SK-N-DZ (cell line): ENCODE measurements at regions not wholly inside any gene's neighbourhood (a gene's known extent, or its start where the extent isn't known, plus 50 kb on each side); places are given as distances from the start of the nearest gene placed in this dataset.
"Not testable (repeated sequence)": the region's sequence is repeated elsewhere in the genome, so short reads cannot be mapped to it uniquely, and the experiment has no call there.

Source experiments
- DNase-seq: peaks from one replicate; pipeline ENCODE4 v3.0.0-alpha.2; 2015; ENCODE audit warnings: low spot score

DNA sequence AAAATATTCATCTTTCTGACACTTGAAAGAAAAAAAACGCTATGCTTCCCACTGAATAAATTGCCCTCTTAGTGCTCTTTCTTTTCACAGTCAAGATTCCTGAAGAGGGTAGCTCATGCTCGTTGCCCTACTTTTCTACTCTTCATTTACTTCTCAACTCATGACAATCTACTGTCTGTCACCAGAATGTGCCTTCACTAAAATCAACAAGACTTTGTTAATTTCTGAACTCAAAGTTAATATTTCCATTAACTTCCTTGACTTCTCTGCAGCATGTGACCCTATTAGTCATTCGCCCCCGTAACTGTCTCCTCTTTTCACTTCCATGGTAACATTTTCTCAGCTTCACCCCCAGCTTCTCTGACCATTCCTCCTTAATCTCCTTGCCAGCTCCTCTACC, 98.9 kb upstream of the MAPRE2 start:
- no peak for DNase-seq

DNA sequence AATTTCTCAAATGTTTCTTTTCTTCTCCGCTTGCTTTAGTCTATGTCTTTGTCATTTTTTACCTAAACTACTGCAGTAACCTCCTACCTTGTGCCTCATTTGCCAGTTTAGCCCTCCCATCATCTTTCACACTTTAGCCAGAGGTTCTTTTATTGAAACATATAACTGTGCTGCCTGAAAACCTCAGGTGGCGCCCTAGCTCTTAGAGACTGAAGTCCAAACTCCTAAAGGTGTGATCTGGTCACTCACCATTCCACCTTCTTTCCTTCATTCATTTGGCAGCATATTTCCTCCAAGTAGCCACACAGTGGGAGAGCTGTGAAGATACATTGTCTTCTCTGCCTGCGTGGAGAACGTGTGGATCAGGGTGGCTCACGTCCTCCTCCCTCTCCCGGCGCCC, 98.2 kb upstream of the MAPRE2 start:
- DNase-seq: no peak

DNA sequence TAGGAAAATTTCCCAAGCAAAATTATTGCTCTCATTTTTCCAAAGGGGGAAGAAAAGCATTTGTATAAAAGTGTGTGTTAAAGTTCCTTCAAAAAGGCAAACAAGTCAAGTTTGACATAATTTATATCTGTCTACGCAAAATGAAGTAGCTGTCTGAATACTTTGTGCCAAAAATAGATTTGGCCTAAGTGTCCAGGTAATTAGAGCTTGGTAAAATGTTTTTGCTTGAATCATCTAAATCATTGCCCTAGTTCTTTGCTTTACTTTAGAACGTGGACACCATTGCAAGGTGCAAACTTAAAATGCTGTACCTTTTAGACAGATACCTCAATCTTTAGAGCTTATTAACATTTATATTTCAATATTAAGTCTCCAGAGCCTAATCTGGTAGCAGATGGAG, 97.6 kb upstream of the MAPRE2 start:
- DNase-seq: no peak

DNA sequence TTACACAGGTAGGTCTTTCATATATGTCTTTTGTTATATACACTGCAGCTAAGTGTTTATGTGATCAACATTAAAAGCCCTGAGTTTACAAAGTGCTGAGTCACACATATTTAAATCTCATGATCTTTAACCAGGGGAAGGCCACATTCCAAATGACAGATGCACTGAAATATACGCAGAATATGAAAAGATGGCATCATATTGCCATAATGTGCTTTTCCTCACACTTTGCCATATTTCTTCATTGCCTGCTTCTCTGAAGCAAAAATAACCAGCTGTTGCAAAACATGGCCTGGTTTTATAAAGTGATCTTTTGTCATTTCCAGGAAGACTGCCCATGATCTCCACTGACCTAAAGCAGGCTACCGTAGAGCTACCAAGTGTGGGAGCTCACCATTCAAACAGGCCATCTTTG, 93.5 kb upstream of the MAPRE2 start:
- no peak for DNase-seq

DNA sequence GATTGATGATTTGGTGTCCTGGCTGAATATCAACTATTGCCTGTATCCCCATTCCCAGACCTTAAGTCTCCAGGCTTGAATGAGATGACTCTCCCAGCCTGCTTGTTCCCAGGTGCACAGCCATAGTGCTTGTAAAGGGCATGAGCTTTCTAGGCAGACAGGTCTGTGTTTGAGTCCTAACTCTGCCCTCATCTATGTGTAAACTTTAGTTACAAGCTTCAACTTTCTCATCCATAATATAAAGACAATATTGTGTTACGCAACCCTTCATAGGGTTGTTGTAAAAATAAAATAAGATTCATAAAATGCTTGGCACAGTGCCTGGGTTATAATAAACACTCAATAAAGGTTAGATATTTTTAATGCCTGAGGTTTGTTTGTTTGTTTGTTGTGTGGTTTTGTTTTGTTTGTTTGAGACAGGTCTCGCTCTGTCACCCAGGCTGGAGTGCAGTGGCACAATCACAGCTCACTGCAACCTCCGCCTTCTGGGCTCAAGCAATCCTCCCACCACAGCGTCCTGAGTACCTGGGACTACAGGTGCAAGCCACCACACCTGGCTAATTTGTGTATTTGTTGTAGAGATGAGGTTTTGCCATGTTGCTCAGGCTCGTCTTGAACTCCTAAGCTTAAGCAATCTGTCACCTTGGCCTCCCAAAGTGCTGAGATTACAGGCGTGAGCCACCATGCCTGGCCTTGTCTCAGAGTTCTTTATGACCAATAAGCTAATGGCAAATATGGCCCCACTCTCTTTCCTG, 89.4 kb upstream of the MAPRE2 start:
- no peak for DNase-seq

DNA sequence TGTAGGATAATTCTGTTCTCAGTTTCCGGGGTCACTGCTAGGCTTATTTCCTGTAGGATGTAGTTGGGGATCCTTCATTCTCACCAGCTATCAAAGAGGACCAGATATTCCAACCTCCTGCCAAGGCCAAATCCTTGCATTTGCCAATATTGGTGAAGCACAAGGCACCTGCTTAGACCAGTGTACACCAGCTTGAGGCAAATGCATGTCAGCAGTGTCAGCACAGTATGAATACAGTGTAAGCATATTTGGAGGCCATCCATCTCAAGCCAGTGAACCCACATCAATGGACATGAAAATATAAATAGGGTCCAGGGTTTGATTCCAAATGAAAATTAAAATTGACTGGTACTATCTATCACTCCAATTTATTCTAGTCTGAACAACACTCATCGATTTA, 88.0 kb upstream of the MAPRE2 start:
- DNase-seq: no peak

DNA sequence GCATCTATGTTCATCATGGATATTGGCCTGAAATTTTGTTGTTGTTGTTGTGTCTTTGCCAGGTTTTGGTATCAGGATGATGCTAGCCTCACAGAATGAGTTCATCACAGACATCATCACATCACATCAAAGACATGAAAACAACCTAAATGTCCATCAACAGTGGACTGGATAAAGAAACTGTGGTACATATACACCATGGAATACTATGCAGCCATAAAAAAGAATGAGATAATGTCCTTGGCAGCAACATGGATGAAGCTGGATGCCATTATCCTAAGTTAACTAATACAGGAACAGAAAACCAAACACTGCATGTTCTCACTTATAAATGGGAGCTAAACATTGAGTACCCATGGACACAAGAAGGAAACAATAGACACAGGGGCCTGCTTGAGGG, 85.7 kb upstream of the MAPRE2 start:
- not testable (repeated sequence) for DNase-seq

DNA sequence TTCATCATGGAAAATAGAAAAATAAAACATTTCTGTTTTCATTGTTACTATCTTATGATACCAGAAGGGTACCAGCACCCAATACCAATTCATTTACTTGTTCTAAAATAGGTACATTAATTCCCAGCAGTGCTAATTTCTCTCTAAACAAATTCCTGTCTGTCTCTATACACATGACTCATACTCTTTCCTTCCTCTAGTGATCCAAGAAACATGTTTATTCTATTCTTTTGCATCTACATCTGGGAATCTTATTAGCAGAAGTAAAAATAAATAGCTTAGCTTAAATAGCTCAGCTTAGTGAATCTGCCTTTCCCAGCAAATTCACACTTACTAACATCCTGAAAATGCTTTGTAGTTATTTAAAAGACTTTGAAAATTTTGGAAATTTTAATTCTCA, 84.5 kb upstream of the MAPRE2 start:
- DNase-seq: no peak

DNA sequence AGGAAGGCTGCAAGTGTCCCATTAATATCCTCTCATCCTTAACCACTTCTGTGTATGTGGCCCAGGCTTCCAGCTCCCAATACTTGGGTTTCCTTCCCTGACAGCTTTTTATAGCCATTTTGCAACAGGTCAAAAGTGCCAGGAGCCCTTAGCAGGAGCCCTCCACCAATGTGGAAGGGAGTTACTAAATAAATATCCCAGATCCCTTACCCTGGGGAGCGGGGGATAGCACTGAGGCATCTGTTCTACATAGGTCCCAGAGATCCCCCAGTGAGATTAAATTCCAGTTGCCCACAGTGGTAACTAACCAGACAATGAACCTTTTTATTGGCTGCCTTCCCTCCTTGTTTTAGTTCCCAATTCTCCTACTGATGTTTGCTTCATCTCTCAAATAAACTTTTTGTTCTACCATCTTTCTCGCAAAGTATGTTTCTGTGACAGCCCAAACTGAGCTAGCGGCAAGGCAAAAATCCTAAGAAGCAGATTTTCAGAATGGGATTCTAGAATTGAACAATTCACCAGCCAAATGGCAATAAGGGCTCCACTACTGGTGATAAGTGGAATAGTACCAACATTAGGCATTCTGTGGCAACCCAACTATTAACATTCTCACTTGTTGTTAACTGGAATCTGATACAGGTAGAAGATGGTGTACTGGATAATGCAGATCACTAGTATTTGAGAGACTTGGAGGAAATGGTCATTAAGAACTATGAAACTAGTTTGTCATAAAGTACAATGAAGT, 83.9 kb upstream of the MAPRE2 start:
- DNase-seq: no peak

DNA sequence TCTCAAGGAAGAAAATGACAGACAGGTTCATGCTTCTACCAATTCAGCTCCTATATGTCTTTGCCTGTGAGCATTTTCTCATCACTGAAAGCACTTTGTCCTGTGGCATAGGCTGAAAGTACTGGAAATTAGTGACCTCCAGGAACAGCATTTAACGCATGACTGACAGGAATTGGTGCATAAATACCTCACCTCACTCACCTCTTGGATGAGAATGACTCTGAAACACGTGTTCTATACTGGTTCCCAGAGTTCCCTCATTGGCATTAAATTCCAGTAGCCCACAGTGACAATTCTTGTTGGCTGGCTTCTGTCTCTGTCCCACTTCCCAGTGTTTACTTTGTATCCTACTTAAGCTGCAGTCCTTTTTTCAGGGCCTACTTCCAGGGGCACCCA, 83.4 kb upstream of the MAPRE2 start:
- no peak for DNase-seq

DNA sequence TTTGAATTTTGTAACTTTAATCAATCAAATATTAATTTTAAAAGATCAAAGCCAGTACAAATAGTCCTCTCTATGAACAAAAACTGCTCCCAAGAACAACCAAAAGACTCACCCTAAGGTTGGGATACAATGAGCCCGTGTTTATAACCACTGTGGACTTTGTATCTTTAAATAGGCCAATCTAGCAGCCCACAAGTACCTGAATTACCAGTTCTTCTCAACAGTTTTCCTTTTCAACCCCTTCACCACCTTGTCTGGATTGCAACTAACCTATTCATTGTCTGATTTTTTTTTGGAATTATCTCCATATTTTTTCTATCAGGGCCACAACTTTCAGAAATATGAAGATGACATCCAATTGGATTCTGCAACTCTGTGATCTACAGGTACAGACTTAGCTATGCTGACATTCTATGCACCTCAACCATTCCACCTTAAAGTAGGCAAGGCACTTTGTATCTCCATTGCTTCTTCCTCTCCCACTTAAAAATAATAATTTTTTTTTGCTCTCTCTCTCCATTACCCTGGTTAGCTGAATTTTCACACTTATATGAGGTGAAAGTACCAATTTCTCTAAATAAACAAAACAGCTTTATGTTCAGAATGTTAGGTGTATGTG, 81.9 kb upstream of the MAPRE2 start:
- DNase-seq: no peak

DNA sequence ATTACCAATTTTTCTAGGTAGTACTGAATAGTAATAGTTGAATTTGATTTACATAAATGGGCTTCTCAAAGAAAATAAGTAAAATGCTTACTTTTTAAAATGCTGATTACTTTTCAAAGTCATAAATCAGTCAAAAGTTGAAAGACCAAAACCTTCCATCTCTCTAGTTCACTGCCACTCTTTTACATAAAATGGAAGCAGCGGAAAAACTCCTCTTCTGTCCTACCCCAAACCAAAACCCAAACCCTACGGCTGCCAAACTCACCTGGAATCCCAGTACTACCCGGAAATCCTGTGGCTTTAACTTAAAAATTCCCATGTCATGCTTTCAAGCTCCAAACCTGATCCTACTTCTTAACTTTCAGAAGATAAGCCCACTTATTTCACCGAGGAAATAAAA, 81.2 kb upstream of the MAPRE2 start:
- no peak for DNase-seq

DNA sequence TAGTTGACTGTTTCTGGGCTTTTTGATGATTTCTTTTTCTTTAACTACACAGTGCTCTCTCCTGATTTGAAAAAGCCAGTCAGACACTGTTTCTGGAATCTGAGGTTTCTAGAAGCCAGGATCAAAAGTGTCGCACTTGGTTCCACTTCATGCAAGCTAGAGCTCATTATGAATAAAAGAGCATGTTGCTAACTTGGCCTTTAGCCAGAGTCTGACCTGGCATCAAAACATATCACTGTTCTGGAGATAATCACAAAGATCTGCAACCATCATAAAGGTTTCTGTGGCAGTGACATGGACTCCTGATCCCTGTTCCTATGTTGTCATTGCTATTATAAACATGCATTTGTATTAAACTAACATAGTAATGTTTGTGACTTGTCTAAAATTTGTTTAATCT, 76.1 kb upstream of the MAPRE2 start:
- DNase-seq: no peak

DNA sequence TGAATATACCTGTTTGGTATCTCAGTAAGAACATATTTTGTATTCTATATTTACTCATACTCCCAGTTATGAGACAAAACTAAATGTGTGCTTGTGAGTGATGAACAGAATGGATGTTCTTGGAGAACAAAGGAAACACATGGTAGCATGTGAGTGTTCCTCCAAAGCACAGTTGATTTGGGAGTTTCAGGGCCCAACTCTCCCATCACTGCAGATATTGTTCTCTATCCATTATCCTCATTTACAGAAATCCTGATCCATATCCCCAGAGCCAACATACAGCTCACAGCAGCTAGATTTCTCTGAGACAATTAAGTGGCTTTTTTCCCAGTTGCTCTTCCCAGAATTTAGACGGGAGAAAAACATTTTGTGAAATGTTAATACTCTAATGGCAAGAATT, 75.6 kb upstream of the MAPRE2 start:
- no peak for DNase-seq

DNA sequence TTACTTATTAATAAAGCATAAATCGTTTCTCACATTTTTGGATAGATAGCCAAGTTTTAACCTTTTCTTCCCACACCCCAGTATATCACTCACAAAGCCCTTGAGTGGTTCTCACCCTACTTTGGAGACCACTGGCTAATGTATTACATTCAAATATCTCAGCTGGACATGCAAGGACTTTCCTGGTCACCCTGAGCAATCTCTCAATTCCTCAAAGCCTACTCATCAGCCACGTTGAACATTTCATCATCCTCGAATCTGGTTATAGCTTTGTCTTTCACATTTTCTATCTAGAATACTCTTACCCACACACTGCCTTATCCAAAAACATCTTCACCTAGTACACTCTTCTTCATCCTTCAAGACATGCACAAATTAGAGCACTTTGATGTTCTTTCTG, 71.1 kb upstream of the MAPRE2 start:
- no peak for DNase-seq

DNA sequence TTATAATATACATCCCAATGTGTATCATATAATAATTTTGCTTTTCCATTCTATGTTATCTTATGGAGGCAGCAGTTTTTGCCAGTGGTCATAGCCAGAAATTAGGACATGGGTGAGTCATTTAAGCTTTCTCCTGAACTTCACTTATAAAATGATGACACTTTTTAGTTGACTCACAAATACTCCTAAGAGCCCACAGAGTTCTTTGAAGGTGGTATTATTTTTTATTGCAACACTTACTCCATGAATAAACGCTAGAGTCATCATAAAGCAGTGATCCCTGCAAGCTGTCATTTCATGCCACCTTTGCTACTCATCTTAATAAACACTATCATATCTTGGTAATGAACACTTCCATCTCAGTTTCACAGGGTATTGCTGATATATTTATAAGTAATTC, 69.9 kb upstream of the MAPRE2 start:
- no peak for DNase-seq

DNA sequence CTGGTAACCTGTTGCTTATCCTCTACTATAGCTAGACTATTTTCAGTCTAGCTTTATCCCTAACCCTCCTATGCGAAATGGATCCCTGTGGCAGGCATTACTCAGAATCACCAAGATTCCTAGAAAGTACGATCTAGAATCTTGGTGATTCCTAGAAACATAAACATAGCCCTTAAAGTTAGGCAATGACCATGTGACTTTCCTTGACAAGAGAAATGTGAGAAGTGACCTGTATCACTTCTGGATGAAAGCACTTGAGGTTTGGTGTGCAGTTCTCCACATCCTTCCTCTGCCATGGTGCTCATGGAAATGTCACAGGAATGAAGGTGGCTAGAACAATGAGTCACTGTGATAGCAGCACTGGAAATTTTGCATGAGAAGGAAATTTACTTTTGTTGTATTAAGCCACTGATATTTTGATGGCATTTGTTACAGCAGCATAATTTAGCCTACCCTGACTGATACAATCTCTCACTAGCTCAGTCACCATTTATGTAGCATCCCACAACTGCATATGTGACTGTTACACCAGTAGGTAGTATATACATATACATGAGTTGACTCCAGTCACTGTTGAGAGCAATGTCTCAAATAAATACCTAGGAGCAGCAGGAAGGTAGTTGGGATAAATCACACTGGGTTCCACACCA, 68.3 kb upstream of the MAPRE2 start:
- DNase-seq: no peak

DNA sequence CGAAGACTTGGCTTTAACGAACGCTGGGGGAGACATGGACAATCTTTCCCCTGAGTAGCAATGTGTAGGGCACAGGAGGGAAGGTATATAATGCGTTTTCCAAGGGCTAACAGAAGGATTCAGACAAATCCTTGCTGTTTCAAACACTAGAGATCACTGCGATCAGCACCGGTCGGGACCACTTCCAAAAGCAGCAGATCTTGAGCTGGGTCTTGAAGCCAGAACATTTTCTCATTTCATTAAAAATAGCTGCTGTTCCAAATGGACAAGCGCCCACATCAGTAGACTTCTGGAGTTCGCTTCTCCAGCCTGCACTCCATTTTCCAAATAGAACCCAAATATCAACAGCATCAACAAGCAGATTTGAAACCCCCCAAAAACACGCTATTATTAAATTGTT, 65.1 kb upstream of the MAPRE2 start:
- DNase-seq: no peak

DNA sequence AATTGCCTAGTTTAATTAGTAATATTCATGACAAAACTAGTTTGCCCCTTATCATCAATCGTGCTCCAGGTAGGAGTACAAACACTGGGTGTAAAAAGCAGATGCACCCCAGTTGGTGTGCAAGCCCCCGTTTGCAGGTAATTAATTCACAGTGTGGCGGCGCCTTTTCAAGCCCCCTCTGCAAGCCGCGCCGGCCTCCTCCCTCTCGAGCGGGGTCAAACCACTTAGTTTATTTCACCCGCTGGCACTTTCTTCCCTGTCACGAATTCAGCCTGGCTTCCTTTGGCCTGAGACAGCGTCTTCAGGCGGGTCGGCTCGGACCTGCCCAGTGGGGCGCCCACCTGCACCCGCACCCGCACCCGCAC, 64.7 kb upstream of the MAPRE2 start:
- DNase-seq: no peak

DNA sequence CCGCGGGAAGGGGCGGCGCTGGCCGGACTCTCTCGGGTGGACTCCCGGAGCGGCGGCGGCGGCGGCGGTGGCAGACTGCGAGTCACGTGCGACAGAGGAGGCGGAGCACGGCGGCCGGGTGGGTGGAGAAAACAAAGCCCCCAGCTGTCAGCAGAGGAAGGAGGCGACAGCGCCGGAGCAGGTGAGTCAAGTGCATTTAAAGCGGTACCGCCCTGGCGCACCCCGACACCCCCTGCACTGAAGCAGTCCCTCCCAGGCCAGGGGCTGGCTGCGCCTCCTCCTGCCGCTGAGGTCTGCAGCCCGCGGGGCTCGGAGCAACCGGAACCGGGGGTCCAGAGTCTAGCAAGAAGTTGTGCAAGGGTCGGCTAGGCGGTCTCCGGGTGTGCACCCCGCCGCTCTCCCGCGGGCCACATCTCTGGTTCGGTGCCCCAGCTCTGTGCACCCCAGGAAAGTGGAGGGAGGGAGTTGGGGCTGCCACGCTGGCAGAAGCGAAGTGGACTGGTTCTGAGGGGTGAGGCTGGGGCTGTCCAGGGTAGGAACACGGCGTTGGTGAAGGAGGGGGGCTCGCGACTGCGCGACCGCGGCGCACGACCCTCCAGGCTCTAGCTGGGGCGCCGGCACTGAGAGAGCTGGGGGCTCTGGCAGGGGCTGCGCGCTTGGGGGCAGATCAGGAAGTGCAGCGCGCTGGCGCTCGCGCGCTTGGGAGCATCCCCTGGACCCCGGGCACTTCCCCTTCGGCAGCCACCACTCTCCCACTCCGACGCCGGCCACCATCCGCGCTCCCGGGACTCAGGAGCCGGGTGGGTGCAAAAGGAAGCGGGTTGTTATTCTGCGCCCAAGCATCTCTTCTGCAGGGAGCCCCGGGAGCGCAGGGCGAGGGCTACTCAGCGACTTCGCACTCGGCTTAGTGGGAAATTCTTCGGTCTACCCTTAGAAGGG, 64.0 kb upstream of the MAPRE2 start:
- peak; percentile 57 for DNase-seq

DNA sequence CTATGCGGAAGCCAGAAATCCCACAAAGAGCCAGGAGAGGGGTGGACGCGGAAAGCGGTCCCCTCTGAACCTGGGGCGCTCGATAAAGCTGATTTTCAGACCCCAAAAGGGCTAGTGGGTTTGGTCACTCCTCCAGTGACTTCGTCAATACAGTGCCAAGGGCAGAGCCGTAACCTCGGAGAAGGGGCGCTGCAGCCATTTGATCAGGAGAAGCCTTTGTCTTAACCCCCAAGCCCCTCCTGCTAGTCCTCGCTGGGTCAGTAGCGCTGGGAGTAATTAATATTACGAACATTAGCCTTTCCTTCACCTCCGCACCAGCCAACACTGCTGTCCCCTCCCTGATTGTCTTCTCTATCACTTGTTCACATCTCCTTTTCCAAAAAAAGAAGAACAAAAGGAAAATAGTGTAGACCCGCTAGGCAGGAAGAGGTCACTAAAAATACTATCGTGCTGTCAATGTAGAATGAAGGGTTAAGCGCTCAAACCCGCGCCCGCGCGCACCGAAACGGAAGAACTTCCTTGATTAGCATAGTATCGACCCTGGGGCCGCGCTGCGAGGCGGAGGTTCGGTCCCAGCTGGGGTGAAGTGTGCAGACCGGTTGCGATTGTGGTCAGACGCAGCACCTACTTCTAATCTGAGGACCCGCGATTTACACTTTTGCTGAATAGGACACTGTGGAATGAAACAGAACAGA, 63.2 kb upstream of the MAPRE2 start:
- no peak for DNase-seq
